IPS-20b (cell line): ENCODE measurements at regions not wholly inside any gene's neighbourhood (a gene's known extent, or its start where the extent isn't known, plus 50 kb on each side); places are given as distances from the start of the nearest gene placed in this dataset.

ENCODE experiments used
- H3K27ac ChIP-seq: one replicate; pipeline ENCODE4 v1.5.1; 2013; ENCODE audit warnings: low read length
- H3K27me3 ChIP-seq: 2 replicates; pipeline ENCODE4 v1.6.1; 2013; ENCODE audit warnings: mild to moderate bottlenecking, low read length, inconsistent platforms; ENCODE audit not compliant: insufficient read depth
- H3K36me3 ChIP-seq: 2 replicates; pipeline ENCODE4 v1.6.1; 2013; ENCODE audit warnings: low read depth, mild to moderate bottlenecking, inconsistent platforms, low read length, moderate library complexity; ENCODE audit not compliant: insufficient read depth
- H3K4me1 ChIP-seq: 2 replicates; pipeline ENCODE4 v1.6.1; 2013; ENCODE audit warnings: mild to moderate bottlenecking, control low read depth, inconsistent platforms, low read length, moderate library complexity; ENCODE audit not compliant: insufficient read depth
- H3K4me3 ChIP-seq: 2 replicates; pipeline ENCODE4 v1.5.1; 2013; ENCODE audit warnings: mild to moderate bottlenecking, low read length, inconsistent platforms
- H3K9ac ChIP-seq: 2 replicates; pipeline ENCODE4 v1.6.1; 2013; ENCODE audit warnings: low read depth, mild to moderate bottlenecking, inconsistent platforms, low read length, moderate library complexity
- H3K9me3 ChIP-seq: 2 replicates; pipeline ENCODE4 v1.6.1; 2013; ENCODE audit warnings: mild to moderate bottlenecking, low read depth, low read length, inconsistent platforms; ENCODE audit not compliant: insufficient read depth

DNA sequence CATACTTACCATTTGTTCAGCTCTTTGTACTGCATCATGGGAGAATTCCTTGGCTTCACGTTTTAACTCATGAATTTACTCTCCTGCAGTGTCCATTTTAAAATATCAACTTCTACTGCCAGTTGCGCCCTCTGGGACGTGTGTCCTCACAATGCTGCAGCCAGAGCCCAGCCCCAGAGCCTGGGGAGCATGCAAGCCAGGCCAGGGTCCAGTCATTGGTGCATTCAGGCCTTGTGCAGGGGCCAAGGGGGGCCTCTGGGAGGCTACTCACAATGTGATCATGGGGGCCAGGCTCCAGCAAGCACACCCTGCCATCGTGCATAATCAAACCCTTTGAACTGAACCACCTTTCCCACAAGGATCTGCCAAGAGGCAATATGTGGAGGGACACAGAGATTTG lies 105.6 kb upstream of the CCDC112 start:
- H3K27me3 ChIP-seq: no peaks in the 10 kb centered on the region
- H3K4me3 ChIP-seq: no peak overlapping the region
- H3K36me3 ChIP-seq: no peaks in the 10 kb centered on the region
- H3K9ac ChIP-seq: no peak overlapping the region
- H3K9me3 ChIP-seq: no peaks in the 10 kb centered on the region
- no peak overlapping the region for H3K27ac ChIP-seq
- no peaks in the 10 kb centered on the region for H3K4me1 ChIP-seq

DNA sequence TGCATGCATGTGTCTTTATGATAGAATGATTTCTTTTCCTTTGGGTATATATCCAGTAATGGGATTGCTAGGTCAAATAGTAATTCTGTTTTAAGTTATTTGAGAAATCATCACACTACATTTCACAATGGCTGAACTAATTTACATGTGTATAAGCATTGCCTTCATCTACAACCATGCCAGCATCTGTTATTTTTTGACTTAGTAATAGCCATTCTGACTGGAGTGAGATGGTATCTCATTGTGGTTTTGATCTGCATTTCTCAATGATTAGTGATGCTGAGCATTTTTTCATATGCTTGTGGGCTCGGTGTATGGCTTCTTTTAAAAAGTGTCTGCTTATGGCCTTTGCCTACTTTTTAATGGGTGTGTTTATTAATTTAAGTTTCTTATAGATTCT lies 102.3 kb upstream of the CCDC112 start:
- H3K27me3 ChIP-seq: no peaks in the 10 kb centered on the region
- no peaks in the 10 kb centered on the region for H3K36me3 ChIP-seq
- H3K4me3 ChIP-seq: no peak overlapping the region
- no peak overlapping the region for H3K9ac ChIP-seq
- H3K4me1 ChIP-seq: no peaks in the 10 kb centered on the region
- no peaks in the 10 kb centered on the region; the same call in 1 of the 2 replicates for H3K9me3 ChIP-seq
- no peak overlapping the region for H3K27ac ChIP-seq

DNA sequence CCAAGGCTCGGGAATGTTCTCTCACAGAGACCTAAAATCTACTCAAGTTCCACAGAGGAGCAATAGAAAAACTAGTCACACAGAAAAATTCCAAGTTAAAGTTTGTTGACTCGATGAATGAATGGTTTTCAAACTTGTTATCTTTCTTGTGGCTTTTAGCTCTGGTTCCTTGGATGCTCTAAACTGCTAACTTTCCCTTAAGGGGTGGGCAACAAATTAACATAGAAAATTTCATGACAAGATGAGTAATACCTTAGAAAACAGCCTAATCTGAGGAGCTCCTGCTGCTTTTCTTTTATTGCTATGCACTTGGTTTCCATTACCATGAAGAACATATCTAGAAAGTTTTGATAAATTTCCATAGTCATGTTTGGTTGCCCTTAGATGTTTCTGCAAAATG lies 100.2 kb upstream of the CCDC112 start:
- Histone ChIP-seq H3K27me3 (no peaks in the 10 kb centered on the region), H3K4me1 (no peaks in the 10 kb centered on the region), H3K9ac (no peak overlapping the region), H3K4me3 (no peak overlapping the region), H3K36me3 (no peaks in the 10 kb centered on the region), H3K27ac (no peak overlapping the region), H3K9me3 (no peaks in the 10 kb centered on the region; the same call in 1 of the 2 replicates)

DNA sequence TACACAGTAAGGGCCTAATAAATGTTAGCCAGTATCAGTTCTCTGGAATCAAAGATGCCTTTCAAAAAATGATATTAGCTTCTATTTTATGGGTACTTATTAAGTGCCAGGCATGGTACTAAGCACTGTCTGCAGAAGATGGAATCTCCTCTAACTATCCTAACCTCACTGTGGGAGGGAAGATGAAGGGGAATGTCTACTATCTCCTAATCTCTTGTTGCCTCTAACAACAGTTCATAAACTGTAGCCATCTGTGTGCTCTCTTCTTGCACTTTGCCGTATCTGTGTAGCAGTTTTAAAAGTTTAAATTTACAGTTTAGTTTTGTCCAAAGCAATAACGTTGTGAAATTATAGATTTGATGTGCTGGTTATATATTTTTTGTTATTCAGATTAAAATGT lies 99.6 kb upstream of the CCDC112 start:
- H3K27me3 ChIP-seq: no peaks in the 10 kb centered on the region
- no peaks in the 10 kb centered on the region for H3K4me1 ChIP-seq
- H3K36me3 ChIP-seq: no peaks in the 10 kb centered on the region
- H3K9ac ChIP-seq: no peak overlapping the region
- no peaks in the 10 kb centered on the region; the same call in 1 of the 2 replicates for H3K9me3 ChIP-seq
- no peak overlapping the region for H3K4me3 ChIP-seq
- no peak overlapping the region for H3K27ac ChIP-seq

DNA sequence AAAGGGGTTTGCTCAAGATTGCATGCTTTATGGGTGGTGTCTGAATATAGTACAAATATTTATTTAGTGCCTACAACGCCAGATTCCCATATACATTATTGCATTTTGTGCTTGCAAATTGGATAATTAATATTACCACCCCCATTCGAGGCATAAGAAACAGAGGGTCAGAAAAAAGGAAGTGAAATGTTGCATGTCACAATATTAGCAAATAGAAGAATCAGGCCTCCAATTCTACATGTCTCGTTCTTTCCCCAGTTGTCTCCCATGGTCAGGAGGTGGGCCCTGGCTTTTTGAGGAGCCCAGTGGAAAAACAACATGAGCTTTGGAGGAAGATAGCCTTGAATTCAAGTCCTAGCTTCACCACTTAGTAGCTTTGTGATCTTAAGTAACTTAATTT lies 98.1 kb upstream of the CCDC112 start:
- H3K36me3 ChIP-seq: no peaks in the 10 kb centered on the region
- H3K4me1 ChIP-seq: no peaks in the 10 kb centered on the region

DNA sequence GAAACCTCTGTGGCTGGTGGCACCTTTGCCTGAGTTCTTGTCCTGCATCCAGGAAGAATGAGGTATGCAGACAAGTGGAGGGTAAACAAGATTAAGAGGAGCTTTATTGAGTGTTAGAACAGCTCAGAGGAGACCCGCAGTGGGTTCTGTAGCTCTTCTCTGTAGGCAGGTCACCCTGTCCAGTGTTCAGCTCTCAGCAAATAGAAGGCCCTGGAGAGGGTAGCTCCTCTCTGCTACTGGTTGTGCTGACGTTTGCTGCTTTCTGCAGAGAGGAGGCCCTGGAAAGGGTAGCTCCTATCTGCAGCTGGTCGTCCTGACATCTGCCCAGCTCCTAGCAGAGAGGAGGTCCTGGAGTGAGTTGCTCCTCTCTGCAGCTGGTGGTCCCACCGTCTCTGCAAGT lies 96.8 kb upstream of the CCDC112 start:
- Histone ChIP-seq H3K27ac (no peak overlapping the region), H3K4me3 (no peak overlapping the region), H3K9ac (no peak overlapping the region), H3K36me3 (no peaks in the 10 kb centered on the region), H3K27me3 (no peaks in the 10 kb centered on the region), H3K4me1 (no peaks in the 10 kb centered on the region), H3K9me3 (no peaks in the 10 kb centered on the region; the same call in 1 of the 2 replicates)

More for the DNA sequence above, 98.1 kb upstream of the CCDC112 start:
- H3K9ac ChIP-seq: no peak overlapping the region
- H3K27me3 ChIP-seq: no peaks in the 10 kb centered on the region
- H3K27ac ChIP-seq: no peak overlapping the region
- no peaks in the 10 kb centered on the region; the same call in 1 of the 2 replicates for H3K9me3 ChIP-seq
- H3K4me3 ChIP-seq: no peak overlapping the region

DNA sequence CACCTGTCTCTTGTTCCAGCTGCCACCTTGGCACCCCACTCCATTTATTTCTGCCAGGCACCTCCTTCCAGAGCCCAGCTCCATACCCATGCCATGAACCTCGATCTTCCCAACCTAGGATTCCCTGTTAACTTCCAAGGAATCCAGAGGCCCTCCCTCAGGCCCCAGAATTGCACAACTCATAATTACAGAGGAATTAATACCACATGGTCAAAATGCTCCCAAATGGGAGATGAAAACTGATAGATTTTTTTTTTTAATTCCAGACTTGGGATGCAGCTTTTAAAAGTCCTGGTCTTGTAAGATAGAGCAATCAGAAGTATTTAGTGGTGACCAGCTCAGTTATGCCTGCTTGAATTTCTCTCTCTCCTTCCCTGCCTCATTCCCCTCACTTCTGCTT lies 96.2 kb upstream of the CCDC112 start:
- H3K27me3 ChIP-seq: no peaks in the 10 kb centered on the region
- H3K4me3 ChIP-seq: no peak overlapping the region
- H3K4me1 ChIP-seq: no peaks in the 10 kb centered on the region
- no peak overlapping the region for H3K27ac ChIP-seq
- H3K36me3 ChIP-seq: no peaks in the 10 kb centered on the region
- no peak overlapping the region for H3K9ac ChIP-seq
- no peaks in the 10 kb centered on the region; the same call in 1 of the 2 replicates for H3K9me3 ChIP-seq

DNA sequence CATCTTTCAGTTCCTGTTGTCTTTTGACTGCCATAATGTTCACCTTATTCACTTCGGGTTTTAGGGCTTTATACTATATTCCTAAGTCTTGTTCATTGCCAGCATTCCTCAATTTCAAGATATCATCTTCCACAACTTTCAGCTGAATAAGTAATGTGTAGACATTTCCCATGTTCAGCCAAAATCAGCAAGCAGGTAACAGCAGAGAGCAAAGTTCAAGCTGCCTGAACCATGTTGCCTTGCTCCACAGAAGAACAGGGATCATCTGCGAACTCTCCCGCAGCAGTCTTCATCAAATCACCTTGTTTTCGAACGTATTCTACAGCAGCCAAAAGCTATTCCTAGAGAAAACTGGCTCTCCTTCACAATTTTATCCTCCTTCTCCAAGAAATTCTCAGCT lies 95.3 kb upstream of the CCDC112 start:
- Histone ChIP-seq H3K27ac (no peak overlapping the region), H3K4me3 (no peak overlapping the region), H3K9me3 (no peaks in the 10 kb centered on the region; the same call in 1 of the 2 replicates)

DNA sequence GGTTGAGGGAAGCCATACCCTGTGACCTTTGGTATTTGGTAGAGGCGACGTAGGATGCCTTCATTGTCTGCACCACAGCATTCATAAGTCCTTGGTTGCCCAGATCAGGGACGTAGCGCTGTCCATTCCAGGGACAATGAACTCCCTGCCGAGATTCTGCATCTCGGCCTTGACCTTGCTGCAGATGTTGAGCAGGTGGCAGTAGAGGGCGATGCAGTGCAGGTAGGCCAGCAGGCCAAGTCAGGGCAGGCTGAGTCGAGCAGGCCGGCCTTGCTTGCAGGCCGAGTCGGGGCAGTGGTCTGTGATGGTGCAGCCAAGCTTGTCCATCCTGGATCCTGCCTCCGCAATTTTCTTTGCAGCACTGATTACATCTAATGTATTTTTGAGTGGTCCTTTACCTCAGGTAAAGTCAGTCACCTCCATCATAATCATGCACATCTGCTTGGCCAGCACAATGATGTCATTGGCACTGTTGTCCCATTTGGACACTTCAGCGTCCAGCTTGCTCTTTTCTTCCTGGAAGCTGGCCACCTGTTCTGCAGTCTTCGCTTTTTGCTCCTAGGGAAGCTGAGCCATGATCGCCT lies 93.4 kb upstream of the CCDC112 start:
- Histone ChIP-seq H3K27me3 (no peaks in the 10 kb centered on the region), H3K4me3 (no peak overlapping the region), H3K9ac (no peak overlapping the region)

More for the DNA sequence above, 95.3 kb upstream of the CCDC112 start:
- H3K27me3 ChIP-seq: no peaks in the 10 kb centered on the region
- H3K4me1 ChIP-seq: no peaks in the 10 kb centered on the region
- H3K9ac ChIP-seq: no peak overlapping the region
- no peaks in the 10 kb centered on the region for H3K36me3 ChIP-seq

DNA sequence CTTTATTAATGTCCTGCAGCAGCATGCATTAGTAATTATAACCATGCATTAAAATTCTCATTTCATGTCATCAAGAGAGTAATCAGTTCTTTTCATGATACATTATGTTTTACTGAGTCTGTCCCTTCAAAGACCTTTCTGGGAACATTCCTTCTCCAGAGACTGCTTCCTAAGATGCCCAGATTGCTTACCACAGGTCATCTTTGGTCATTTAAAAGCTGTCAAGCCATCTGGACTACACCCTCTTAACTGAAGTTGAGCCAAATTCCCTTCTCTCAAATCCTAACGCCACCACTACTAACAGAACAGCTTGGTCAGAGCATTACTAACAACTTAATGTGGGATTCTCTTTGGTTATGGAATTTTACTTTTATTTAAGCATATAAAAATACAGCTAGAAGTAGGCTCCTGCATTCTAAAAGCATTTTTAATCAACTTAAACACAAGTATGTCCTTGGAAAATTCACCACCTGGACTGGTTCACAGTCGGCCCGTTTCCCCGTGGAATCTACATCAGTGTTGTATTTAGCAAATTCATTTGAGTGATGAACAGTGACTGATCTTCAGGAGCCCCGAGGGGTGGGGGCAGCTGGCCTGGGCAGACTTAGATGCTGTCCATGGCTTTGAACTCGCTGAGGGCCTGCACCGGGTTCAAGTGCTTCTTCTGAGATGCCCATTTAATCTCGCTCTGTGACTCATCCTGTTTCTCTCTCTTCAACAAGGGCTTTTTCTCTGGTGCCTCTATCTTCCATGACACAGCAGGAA lies 92.8 kb upstream of the CCDC112 start:
- no peaks in the 10 kb centered on the region for H3K4me1 ChIP-seq
- H3K9me3 ChIP-seq: no peaks in the 10 kb centered on the region
- H3K9ac ChIP-seq: no peak overlapping the region
- no peak overlapping the region for H3K27ac ChIP-seq
- no peak overlapping the region for H3K4me3 ChIP-seq
- no peaks in the 10 kb centered on the region for H3K36me3 ChIP-seq
- H3K27me3 ChIP-seq: no peaks in the 10 kb centered on the region

More for the DNA sequence above, 93.4 kb upstream of the CCDC112 start:
- Histone ChIP-seq H3K4me1 (no peaks in the 10 kb centered on the region), H3K27ac (no peak overlapping the region), H3K36me3 (no peaks in the 10 kb centered on the region), H3K9me3 (no peaks in the 10 kb centered on the region)

DNA sequence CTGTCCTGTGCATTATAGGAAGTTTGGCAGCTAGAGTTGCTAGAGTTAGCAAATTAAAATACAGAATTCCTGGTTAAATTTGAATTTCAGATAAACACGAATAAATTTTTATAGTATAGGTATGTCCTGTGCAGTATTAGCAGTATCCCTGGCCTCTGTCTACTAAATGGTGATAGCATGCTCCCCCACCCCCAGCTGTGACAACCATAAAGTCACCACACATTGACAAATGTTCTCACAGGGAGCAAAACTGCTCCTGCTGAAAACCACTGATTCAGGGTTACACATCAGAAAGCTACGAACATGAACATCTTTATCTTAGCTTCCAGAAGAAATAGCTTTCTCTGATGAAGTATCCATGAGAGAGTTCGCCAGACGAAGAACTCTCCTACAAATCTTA lies 91.8 kb upstream of the CCDC112 start:
- Histone ChIP-seq H3K36me3 (no peaks in the 10 kb centered on the region), H3K4me1 (no peaks in the 10 kb centered on the region), H3K4me3 (no peak overlapping the region), H3K9me3 (no peaks in the 10 kb centered on the region), H3K27ac (no peak overlapping the region), H3K9ac (no peak overlapping the region), H3K27me3 (no peaks in the 10 kb centered on the region)

DNA sequence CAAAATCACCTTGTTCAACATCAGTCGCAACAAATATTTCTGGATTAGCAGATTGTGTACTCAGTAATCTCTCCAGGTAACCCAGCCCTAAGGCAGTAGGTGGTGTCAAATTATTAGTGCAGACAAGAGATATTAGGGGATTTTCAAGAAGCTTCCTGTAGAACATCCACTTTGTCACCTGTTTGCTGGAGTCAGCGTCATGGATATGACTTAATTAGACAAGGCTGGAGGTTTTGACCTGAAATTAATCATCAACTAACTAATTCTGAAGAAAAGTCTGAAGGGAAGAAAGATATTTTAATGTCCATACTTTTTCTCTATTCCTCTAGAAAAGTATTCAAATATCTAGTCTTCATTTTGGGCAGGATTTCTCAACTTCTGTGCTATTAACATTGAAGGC lies 91.4 kb upstream of the CCDC112 start:
- no peak overlapping the region for H3K9ac ChIP-seq
- no peaks in the 10 kb centered on the region for H3K27me3 ChIP-seq
- H3K27ac ChIP-seq: no peak overlapping the region
- no peaks in the 10 kb centered on the region for H3K9me3 ChIP-seq
- H3K4me1 ChIP-seq: no peaks in the 10 kb centered on the region
- no peak overlapping the region for H3K4me3 ChIP-seq
- H3K36me3 ChIP-seq: no peaks in the 10 kb centered on the region
